NCI-H524 (cell line): ENCODE measurements at regions not wholly inside any gene's neighbourhood (a gene's known extent, or its start where the extent isn't known, plus 50 kb on each side); places are given as distances from the start of the nearest gene placed in this dataset.
"Not testable (repeated sequence)": the region's sequence is repeated elsewhere in the genome, so short reads cannot be mapped to it uniquely, and the experiment has no call there.

Experiments
- DNase-seq, 2 experiments: peaks; one replicate each; lab custom pipeline; 2025; lab: John Stamatoyannopoulos, UW

GRCh38 chrX:43225626-43226328, 430.3 kb upstream of the MAOA start:
- no peak for DNase-seq

GRCh38 chrX:43238461-43238945, 417.6 kb upstream of the MAOA start:
- DNase-seq, result peak in 1 of 2 experiments; percentile 65

- DNase-seq, result no peak
These were observed 416.7 kb upstream of the MAOA start for GRCh38 chrX:43239356-43239755.

GRCh38 chrX:43255596-43255995, 400.5 kb upstream of the MAOA start:
- DNase-seq, result no peak

- DNase-seq, result no peak
These were observed 389.6 kb upstream of the MAOA start for GRCh38 chrX:43266487-43266886.

GRCh38 chrX:43267652-43268051, 388.4 kb upstream of the MAOA start:
- no peak for DNase-seq

GRCh38 chrX:43269201-43269600, 386.9 kb upstream of the MAOA start:
- DNase-seq, result no peak

GRCh38 chrX:43277879-43278278, 378.2 kb upstream of the MAOA start:
- DNase-seq, result no peak

GRCh38 chrX:43278440-43278839, 377.7 kb upstream of the MAOA start:
- no peak for DNase-seq

GRCh38 chrX:43279341-43279808, 376.7 kb upstream of the MAOA start:
- no peak for DNase-seq

- no peak for DNase-seq
These were observed 372.9 kb upstream of the MAOA start for GRCh38 chrX:43283187-43283586.

- not testable (repeated sequence) for DNase-seq
These were observed 344.5 kb upstream of the MAOA start for GRCh38 chrX:43311625-43312024.

- DNase-seq, result no peak
These were observed 343.1 kb upstream of the MAOA start for GRCh38 chrX:43313035-43313434.

- DNase-seq, result no peak
These were observed 341.6 kb upstream of the MAOA start for GRCh38 chrX:43314525-43314924.

GRCh38 chrX:43315622-43316021, 340.5 kb upstream of the MAOA start:
- no peak for DNase-seq

GRCh38 chrX:43316146-43316545, 340.0 kb upstream of the MAOA start:
- DNase-seq, result no peak

- no peak for DNase-seq
These were observed 338.7 kb upstream of the MAOA start for GRCh38 chrX:43317378-43317777.

- DNase-seq, result no peak
These were observed 327.6 kb upstream of the MAOA start for GRCh38 chrX:43328358-43328946.

GRCh38 chrX:43333543-43333942, 322.6 kb upstream of the MAOA start:
- DNase-seq, result peak in 1 of 2 experiments; percentile 41

GRCh38 chrX:43345166-43345565, 310.9 kb upstream of the MAOA start:
- no peak for DNase-seq

GRCh38 chrX:43349363-43349762, 306.7 kb upstream of the MAOA start:
- DNase-seq, result peak; percentile 27 to 71

- no peak for DNase-seq
These were observed 305.2 kb upstream of the MAOA start for GRCh38 chrX:43350935-43351334.

- no peak for DNase-seq
These were observed 298.4 kb upstream of the MAOA start for GRCh38 chrX:43357741-43358140.

GRCh38 chrX:43373032-43373431, 283.1 kb upstream of the MAOA start:
- DNase-seq, result no peak
